GM12873 (cell line): ENCODE measurements at regions not wholly inside any gene's neighbourhood (a gene's known extent, or its start where the extent isn't known, plus 50 kb on each side); places are given as distances from the start of the nearest gene placed in this dataset.

Experiments
- TF ChIP-seq, protein P1 (sequence below): IDR thresholded peaks from 2 replicates; pipeline ENCODE4 v1.5.1; 2012; ENCODE audit warnings: low read depth, mild to moderate bottlenecking, moderate library complexity, low read length, control low read depth; ENCODE audit not compliant: insufficient read depth; ENCODE audit errors: missing control alignments

DNA sequence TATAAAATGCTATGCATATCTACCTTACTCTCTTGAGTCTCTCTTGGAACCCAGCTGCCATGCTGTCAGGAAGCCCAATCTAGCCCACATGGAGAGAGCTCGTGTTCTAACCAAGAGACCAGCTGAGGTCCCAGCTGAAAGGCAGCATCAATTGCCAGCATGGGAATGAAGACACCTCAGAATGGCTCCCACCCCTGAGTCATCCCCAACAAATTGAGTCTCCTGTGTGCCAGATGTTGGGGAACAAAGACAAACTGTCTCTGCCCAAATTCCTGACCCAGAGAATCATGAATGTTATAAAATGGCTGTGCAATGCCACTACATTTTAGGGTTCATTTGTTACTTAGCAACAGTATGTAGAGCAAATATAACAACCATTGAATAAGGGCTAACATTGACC, 105.2 kb upstream of the STX18 start:
- TF ChIP-seq, protein P1, sequence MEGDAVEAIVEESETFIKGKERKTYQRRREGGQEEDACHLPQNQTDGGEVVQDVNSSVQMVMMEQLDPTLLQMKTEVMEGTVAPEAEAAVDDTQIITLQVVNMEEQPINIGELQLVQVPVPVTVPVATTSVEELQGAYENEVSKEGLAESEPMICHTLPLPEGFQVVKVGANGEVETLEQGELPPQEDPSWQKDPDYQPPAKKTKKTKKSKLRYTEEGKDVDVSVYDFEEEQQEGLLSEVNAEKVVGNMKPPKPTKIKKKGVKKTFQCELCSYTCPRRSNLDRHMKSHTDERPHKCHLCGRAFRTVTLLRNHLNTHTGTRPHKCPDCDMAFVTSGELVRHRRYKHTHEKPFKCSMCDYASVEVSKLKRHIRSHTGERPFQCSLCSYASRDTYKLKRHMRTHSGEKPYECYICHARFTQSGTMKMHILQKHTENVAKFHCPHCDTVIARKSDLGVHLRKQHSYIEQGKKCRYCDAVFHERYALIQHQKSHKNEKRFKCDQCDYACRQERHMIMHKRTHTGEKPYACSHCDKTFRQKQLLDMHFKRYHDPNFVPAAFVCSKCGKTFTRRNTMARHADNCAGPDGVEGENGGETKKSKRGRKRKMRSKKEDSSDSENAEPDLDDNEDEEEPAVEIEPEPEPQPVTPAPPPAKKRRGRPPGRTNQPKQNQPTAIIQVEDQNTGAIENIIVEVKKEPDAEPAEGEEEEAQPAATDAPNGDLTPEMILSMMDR = no peak

DNA sequence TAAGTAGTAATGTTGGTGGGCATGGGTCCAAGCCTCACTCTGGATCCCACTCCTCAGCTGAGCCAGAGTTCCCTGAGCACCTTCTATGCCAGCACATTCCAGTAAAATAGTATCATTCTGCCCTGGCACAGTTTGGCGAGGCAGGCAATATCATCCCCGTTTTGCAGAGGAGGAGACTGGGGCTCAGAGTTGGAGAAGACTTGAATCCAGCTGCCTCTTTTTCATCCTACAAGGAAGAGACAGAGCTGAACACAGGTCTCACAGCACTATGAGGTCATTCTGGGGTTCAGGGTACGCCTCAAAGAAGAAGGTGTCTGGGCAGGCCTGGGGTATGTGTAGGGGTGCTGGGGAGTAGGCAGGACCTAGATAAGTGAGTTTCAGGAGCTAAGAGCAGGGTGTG, 103.9 kb upstream of the STX18 start:
- TF ChIP-seq, protein P1 = no peak

GRCh38 chr4:4643306-4643705, 101.5 kb upstream of the STX18 start:
- TF ChIP-seq, protein P1 = no peak

DNA sequence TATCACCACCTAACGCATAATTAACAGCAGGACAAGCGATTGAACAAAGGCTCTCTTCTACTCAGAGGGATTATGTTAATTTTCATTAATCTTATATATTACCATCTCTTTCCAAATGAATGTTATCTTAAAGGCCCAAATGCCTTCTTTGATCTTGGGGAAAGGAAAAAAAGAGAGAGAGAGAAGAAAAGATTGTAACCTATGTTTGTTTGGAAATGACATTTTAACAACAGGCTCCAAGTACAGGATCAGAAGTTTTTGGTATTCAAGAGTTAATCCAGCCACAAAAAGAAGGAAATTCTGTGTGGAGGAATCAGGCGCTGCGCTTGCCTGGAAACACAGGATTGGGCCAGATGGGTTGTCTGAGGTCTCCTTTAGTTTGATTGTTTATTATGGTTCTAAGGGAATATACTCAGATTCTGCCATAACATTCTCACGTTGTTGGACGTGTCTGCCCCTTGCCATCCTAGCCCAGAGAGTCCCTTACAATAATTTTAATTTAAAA, 100.7 kb upstream of the STX18 start:
- TF ChIP-seq, protein P1 = no peak

- TF ChIP-seq, protein P1 = no peak
These were observed 100.0 kb upstream of the STX18 start for GRCh38 chr4:4641661-4642495.

DNA sequence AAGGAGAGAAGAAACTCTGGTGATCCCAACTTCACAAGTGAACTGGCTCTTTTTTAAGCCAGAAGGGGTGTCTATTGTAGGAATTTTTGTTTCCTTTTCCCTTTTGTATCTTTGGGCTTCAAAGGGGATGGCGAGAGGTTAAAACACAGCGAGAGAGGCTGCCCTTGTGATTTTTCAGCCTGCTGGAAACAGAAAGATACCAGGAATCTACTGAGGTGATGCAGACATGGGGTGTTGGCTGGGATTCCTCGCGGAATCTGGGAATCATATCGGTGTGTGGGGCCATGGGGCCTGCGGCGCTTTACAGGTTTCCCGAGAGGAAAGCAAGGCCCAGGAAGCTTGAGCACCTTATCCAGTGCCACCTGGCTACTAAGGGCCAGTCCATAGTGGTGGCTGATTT, 99.4 kb upstream of the STX18 start:
- TF ChIP-seq, protein P1 = no peak

DNA sequence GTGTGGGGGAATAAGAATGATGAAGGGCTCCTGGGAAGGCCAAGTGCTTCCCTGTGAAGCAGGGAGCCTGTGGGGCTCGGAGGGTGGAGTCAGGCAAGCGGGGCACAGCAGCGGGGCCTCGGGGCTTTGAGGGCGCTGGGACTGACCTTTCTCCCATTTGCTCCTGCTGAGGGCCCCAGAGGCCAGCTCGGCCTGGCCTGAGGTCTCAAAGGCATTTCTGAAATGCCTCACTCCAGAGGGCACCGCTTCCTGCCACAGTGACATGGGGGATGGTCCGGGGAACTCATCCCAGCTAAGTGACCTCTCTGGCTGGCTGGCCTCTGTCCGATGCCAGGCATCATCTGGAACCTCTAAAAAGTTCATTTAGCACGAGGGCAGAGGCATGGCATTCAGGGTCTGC, 98.8 kb upstream of the STX18 start:
- TF ChIP-seq, protein P1 = no peak
